Activated T-cell treated with anti-CD3 and anti-CD28 coated beads for 1 hour (primary cell): ENCODE measurements at regions not wholly inside any gene's neighbourhood (a gene's known extent, or its start where the extent isn't known, plus 50 kb on each side); places are given as distances from the start of the nearest gene placed in this dataset.
"Not testable (repeated sequence)": the region's sequence is repeated elsewhere in the genome, so short reads cannot be mapped to it uniquely, and the experiment has no call there.

Experiments used
- DNase-seq: peaks from one replicate; pipeline ENCODE4 v3.0.0-alpha.2; 2020; ENCODE audit warnings: low read depth

DNA sequence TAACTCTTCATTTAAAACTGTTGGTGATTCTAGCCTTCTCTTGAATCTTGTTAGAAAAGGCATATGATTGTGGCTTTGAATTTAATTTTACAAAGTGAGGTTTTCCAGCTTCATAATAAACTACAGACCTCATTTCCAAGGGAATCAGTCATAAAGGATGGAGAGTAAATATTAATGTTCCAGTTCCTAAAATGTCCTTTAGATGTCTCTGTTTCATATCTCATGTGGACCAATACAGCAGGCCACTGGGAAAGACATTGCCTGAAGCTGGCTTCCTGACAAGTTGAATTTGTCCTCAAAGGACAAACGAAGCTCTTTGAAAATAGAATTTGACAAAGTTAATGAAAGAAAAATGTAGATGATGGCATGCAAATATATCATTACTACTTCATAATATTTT lies 125.4 kb downstream of the ZNF330 start:
- DNase-seq: no peak

GRCh38 chr4:141347684-141348083 lies 127.0 kb downstream of the ZNF330 start:
- no peak for DNase-seq

GRCh38 chr4:141348125-141348524 lies 127.4 kb downstream of the ZNF330 start:
- no peak for DNase-seq

DNA sequence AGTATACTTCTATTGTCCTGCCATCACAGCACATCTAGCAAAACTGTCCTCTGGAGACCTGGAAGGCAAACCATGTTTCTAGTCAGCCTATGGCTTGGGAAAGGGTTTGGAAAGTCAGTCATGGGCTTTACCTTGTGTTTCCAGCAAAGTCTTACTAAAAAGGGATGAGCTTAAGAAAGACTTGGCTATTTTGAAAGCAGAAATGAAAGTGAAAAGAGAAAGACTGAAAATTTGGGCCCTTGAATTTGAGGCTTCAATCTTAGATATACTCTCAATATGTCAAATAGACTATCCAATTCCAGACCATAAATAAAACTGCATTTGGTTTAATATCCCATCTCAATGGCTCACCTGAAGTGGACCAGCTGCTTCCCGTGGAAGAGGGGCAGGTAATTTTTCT lies 127.9 kb downstream of the ZNF330 start:
- DNase-seq: no peak

DNA sequence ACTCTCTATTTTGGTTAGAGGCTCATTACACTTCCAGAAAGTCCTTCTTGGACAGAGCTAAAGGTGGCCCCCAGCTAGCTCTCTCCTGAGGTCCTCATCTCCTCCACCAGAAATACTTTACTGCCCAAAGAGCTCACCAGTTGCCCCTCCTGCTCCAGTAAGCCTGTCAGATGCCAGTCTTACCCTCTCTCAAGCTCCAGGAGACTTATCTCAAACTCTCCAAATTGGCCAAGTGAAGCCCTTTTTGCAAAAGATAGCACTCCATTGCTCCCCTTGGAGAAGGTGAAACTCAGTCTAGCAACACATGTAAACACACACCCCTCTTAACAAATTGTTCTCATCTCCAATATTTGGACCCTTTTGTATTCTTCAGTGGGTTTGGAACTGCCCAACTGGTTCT lies 128.5 kb downstream of the ZNF330 start:
- DNase-seq: no peak

GRCh38 chr4:141350122-141350905 lies 129.6 kb downstream of the ZNF330 start:
- no peak for DNase-seq

DNA sequence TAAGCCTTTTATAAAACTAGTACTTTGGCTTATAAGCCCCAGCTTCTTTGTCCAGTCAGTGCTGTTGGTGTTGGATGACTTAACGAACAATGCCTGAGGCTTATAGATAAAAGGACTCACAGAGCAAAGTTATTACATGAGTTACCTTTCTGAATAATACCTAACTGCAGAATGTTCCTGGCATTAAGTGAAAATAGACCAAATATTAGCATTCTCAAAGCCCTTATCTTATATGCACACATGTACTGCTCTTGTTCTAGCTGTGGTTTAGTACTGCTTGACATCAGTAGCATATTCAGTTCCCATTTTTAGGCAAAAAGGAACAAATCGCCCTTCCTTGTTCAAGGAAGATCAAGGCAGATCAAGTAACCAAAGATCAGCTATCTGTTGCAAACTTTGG lies 131.6 kb downstream of the ZNF330 start:
- DNase-seq: no peak

DNA sequence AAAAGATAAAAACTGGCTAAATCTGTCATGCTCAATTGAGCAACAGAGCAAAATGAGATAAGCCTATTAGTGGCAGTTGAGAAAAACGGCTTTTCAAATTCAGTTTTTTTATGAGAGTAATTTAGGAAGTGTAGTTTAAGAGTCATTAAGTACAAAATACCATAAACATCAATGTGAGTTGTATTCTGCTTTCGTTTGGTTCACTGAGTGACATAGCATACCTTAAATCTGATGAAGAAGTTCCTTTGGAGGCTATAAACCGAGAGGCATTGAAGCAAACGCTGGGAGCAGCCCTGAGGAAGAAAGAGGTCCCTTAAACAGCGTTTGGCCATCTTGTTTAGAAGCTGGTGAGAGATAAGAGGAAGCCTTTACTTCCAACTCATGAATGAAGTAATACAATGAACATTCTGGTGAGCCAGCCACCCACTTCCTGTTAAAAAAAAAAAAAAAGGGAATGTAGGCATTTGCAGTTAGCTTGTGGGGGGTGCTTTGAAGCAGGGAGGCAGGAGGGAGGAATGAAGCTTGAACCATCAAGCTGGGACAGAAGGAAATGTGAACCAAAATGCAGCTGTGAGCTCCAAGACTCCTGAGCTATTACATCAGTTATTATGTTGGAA lies 132.3 kb downstream of the ZNF330 start:
- no peak for DNase-seq

DNA sequence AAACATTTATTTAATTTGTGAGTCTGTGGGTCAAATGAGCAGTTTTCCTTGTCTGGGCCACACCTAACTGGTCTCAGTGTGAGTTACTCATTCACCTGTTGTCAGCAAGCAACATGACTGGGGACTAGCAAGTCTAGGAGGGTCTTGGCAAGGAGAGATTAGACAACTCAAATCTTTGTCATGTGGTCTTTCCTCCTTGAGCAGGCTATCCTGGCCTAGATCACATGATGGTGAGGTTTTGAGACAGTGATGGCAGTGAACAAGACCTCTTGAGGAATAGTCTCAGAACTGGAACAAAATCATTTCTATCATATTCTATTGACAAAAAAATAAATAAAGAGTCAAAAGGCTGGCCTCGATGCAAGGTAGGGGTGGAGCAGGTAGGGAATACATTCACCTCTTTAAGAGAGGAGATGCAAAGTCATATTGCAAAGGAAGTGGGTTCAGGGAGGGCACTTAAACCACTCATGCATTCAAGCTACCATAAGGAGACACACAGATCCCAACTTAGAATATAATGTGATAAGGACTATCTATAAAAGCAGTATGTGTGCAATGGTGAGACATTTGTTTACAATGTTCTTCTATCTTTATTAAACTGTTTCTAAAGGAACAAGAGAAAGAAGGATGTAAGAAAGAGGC lies 135.7 kb downstream of the ZNF330 start:
- DNase-seq: no peak

- no peak for DNase-seq
Observed at GRCh38 chr4:141356963-141357335, 136.3 kb downstream of the ZNF330 start.

- not testable (repeated sequence) for DNase-seq
Observed at GRCh38 chr4:141368241-141368640, 147.5 kb downstream of the ZNF330 start.

- DNase-seq: no peak
Observed at GRCh38 chr4:141371206-141371605, 150.5 kb downstream of the ZNF330 start.

- no peak for DNase-seq
Observed at GRCh38 chr4:141375855-141376254, 155.2 kb downstream of the ZNF330 start.

- no peak for DNase-seq
Observed at GRCh38 chr4:141376769-141377168, 156.1 kb downstream of the ZNF330 start.

DNA sequence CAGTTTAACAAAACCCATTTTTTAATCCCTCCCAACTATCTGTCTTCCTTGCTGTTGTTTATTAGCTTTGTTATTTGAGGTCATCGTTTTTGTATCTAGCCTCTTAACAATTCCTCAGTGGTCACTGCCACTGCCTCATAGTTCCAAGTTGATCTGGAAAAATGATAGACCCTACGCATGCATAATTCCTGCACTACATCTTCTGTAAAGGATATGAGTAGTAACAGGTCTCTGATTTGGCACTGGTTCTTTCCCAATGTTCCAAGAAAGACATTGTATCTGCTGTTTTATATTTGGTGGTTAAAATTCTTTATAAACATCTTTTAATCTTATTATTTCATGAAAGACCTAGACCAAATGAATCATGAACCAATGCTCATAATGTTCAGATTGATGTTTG lies 166.6 kb downstream of the ZNF330 start:
- DNase-seq: no peak

- no peak for DNase-seq
Observed at GRCh38 chr4:141388481-141388880, 167.8 kb downstream of the ZNF330 start.

GRCh38 chr4:141389649-141390048 lies 169.0 kb downstream of the ZNF330 start:
- no peak for DNase-seq

- DNase-seq: no peak
Observed at GRCh38 chr4:141390571-141390970, 169.9 kb downstream of the ZNF330 start.

DNA sequence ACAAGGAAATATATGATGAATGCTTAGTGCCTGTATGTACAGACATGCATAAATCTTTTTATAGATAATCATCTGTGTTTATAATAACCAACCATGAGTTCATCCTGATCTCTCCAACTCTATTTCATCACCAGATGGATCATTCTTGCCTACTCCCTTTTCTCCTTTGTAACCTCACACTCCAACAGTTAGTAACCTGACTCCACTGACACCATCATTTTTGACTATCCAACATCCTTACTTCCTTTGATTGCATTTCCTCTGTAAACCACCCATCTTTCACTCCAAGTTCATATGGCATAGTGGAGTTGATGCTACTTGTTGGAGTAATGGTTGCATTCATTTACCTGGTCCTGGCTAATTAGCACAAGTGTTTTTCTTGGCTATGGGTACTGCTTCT lies 170.6 kb downstream of the ZNF330 start:
- no peak for DNase-seq

- DNase-seq: no peak
Observed at GRCh38 chr4:141391771-141392170, 171.1 kb downstream of the ZNF330 start.

GRCh38 chr4:141395246-141395830 lies 174.6 kb downstream of the ZNF330 start:
- no peak for DNase-seq

GRCh38 chr4:141395919-141396318 lies 175.2 kb downstream of the ZNF330 start:
- no peak for DNase-seq

- DNase-seq: no peak
Observed at GRCh38 chr4:141402712-141403111, 182.0 kb downstream of the ZNF330 start.
